T-helper 17 cell (primary cell): ENCODE measurements at regions not wholly inside any gene's neighbourhood (a gene's known extent, or its start where the extent isn't known, plus 50 kb on each side); places are given as distances from the start of the nearest gene placed in this dataset.

Experiments
- ATAC-seq: fragments of 150-1000 bp; cut with Tn5 transposase; 2 replicates; pipeline ENCODE4 v1.10.0; 2021; ENCODE audit warnings: mild to moderate bottlenecking, moderate library complexity
- DNase-seq, 3 donors: peaks; one replicate each; pipeline versions ENCODE4 v3.0.0 to v3.0.0-alpha.2; 2020 to 2021
- H3K9me3 ChIP-seq: one replicate; pipeline ENCODE4 v1.7.0; 2013; ENCODE audit warnings: low read length, mild to moderate bottlenecking; ENCODE audit not compliant: control insufficient read depth, poor library complexity, severe bottlenecking
- H3K27ac Mint-ChIP-seq: one replicate; pipeline ENCODE4 v1.8.0; 2022; ENCODE audit warnings: mild to moderate bottlenecking, moderate library complexity, mixed read lengths
- H3K27me3 Mint-ChIP-seq: one replicate; pipeline ENCODE4 v1.8.0; 2022; ENCODE audit warnings: mixed read lengths
- H3K36me3 Mint-ChIP-seq: one replicate; pipeline ENCODE4 v1.8.0; 2022; ENCODE audit warnings: low read depth, mixed read lengths
- H3K4me1 Mint-ChIP-seq: one replicate; pipeline ENCODE4 v1.8.0; 2022; ENCODE audit warnings: mild to moderate bottlenecking, mixed read lengths
- H3K4me3 Mint-ChIP-seq: one replicate; pipeline ENCODE4 v1.8.0; 2022; ENCODE audit warnings: mild to moderate bottlenecking, moderate library complexity, mixed read lengths

GRCh38 chr18:40925071-40925541 lies 1029.9 kb upstream of the PIK3C3 start:
- H3K9me3 ChIP-seq: no peaks in the 10 kb centered on the region
- H3K4me1 Mint-ChIP-seq: no peaks in the 10 kb centered on the region
- H3K36me3 Mint-ChIP-seq: no peaks in the 10 kb centered on the region
- no peak for ATAC-seq
- H3K4me3 Mint-ChIP-seq: no peak overlapping the region
- no peak overlapping the region for H3K27ac Mint-ChIP-seq
- no peaks in the 10 kb centered on the region for H3K27me3 Mint-ChIP-seq
- DNase-seq: no peak

- H3K9me3 ChIP-seq: no peaks in the 10 kb centered on the region
- H3K4me1 Mint-ChIP-seq: no peaks in the 10 kb centered on the region
- H3K27ac Mint-ChIP-seq: no peak overlapping the region
- H3K27me3 Mint-ChIP-seq: no peaks in the 10 kb centered on the region
- DNase-seq (no peak), ATAC-seq (no peak)
- no peak overlapping the region for H3K4me3 Mint-ChIP-seq
- H3K36me3 Mint-ChIP-seq: no peaks in the 10 kb centered on the region
Measured at GRCh38 chr18:40921845-40922629, 1033.0 kb upstream of the PIK3C3 start.

GRCh38 chr18:40917056-40917455 lies 1038.0 kb upstream of the PIK3C3 start:
- no peak overlapping the region for H3K4me3 Mint-ChIP-seq
- ATAC-seq (no peak), DNase-seq (no peak)
- H3K9me3 ChIP-seq: no peaks in the 10 kb centered on the region
- no peaks in the 10 kb centered on the region for H3K27me3 Mint-ChIP-seq
- no peaks in the 10 kb centered on the region for H3K4me1 Mint-ChIP-seq
- H3K36me3 Mint-ChIP-seq: no peaks in the 10 kb centered on the region
- no peak overlapping the region for H3K27ac Mint-ChIP-seq

DNA sequence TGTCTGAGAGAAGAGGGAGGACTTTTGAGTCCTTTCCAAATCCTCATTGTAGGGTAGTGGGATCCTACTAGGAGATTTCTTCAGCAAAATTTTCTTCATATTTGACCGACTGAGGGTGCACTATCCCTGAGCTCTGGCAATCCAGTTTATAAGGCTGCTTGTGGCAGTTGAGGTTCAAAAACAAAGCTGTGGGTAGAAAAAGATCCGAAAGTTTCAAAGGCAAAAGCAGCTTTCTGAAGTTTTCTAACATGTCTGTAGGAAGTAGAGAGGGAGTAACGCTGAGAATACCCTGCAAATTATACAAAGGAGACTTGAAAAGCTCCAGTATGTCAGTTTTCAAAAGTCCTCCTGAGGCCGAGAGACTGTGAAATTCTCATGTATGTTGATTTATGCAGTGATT lies 1039.3 kb upstream of the PIK3C3 start:
- Mint-ChIP-seq H3K27ac (no peak overlapping the region), H3K4me3 (no peak overlapping the region), H3K36me3 (no peaks in the 10 kb centered on the region), H3K27me3 (no peaks in the 10 kb centered on the region), H3K4me1 (no peaks in the 10 kb centered on the region)
- ATAC-seq: no peak
- DNase-seq: no peak
- no peaks in the 10 kb centered on the region for H3K9me3 ChIP-seq

- H3K27ac Mint-ChIP-seq: no peak overlapping the region
- no peak overlapping the region for H3K4me3 Mint-ChIP-seq
- H3K9me3 ChIP-seq: no peaks in the 10 kb centered on the region
- no peak for ATAC-seq
- no peak for DNase-seq
- no peaks in the 10 kb centered on the region for H3K36me3 Mint-ChIP-seq
- H3K27me3 Mint-ChIP-seq: no peaks in the 10 kb centered on the region
- H3K4me1 Mint-ChIP-seq: no peaks in the 10 kb centered on the region
Measured at GRCh38 chr18:40911582-40912254, 1043.3 kb upstream of the PIK3C3 start.

DNA sequence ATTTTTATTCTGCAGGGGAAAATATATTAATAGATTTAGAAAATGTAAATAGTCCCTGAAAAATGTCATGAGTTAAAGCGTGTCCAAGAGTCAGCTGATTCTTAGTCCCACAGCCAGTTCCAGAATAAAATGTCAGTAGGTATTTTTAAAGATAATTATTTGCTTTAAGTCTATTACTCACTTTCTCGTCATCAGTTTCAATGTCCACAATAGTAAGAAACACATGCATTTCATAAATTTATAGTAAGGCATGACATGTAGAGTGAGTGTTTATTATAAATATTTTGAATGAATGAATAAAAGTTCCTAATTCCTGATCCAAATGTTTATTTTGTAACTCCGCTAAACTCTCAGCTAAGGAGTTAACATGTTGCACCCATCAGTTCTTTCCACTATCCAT lies 1044.0 kb upstream of the PIK3C3 start:
- H3K4me3 Mint-ChIP-seq: no peak overlapping the region
- no peak for ATAC-seq
- no peaks in the 10 kb centered on the region for H3K27me3 Mint-ChIP-seq

DNA sequence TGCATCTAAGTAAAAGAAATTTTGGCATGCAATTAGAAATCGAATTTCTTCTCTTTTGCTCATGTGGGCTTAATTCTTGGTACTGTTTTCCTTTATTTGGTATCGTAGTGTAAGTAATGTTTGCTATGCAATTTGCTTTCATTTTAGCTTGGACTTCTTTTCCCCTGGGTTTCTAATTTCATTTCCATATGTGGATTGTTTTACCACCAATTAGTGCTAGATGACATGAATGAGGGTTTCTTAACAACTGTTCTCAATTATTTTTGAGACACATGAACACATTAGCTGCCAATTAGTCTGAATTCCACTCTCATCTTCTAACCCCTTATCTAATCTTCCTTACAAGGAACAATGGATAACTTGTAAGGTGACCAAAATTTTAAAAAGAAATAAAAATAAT lies 1047.2 kb upstream of the PIK3C3 start:
- no peaks in the 10 kb centered on the region for H3K9me3 ChIP-seq
- H3K36me3 Mint-ChIP-seq: no peaks in the 10 kb centered on the region
- H3K4me3 Mint-ChIP-seq: no peak overlapping the region
- no peaks in the 10 kb centered on the region for H3K4me1 Mint-ChIP-seq
- H3K27me3 Mint-ChIP-seq: no peaks in the 10 kb centered on the region
- no peak overlapping the region for H3K27ac Mint-ChIP-seq
- DNase-seq (no peak), ATAC-seq (no peak)

More for the DNA sequence above, 1044.0 kb upstream of the PIK3C3 start:
- H3K36me3 Mint-ChIP-seq: no peaks in the 10 kb centered on the region
- H3K27ac Mint-ChIP-seq: no peak overlapping the region
- H3K9me3 ChIP-seq: no peaks in the 10 kb centered on the region
- H3K4me1 Mint-ChIP-seq: no peaks in the 10 kb centered on the region
- no peak for DNase-seq

DNA sequence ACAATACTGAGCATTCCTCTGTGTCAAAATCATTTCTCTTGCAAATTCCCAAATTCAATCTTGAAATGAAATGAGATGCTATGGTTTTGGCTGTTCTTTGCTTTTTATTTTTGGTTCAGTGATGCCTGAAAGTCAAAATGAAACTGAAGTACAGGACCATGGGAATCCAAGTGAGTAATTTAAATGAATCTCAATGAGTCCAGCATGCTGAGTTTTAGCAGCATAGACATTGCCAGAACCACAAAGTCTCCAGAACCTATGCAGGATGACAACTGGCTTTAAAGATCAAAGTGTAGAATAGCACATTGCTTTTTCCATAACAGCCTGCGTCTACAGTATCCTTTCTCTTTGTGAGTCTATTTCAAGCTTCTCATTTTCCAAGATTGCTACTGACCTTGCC lies 1050.7 kb upstream of the PIK3C3 start:
- Mint-ChIP-seq H3K4me1 (no peaks in the 10 kb centered on the region), H3K27me3 (no peaks in the 10 kb centered on the region), H3K36me3 (no peaks in the 10 kb centered on the region), H3K4me3 (no peak overlapping the region), H3K27ac (no peak overlapping the region)
- no peak for DNase-seq
- ATAC-seq: no peak
- H3K9me3 ChIP-seq: no peaks in the 10 kb centered on the region

GRCh38 chr18:40902436-40902835 lies 1052.6 kb upstream of the PIK3C3 start:
- Mint-ChIP-seq H3K36me3 (no peaks in the 10 kb centered on the region), H3K27me3 (no peaks in the 10 kb centered on the region), H3K27ac (no peak overlapping the region), H3K4me3 (no peak overlapping the region), H3K4me1 (no peaks in the 10 kb centered on the region)
- DNase-seq (no peak), ATAC-seq (no peak)
- H3K9me3 ChIP-seq: no peaks in the 10 kb centered on the region

- H3K36me3 Mint-ChIP-seq: no peaks in the 10 kb centered on the region
- H3K4me3 Mint-ChIP-seq: no peak overlapping the region
Measured at GRCh38 chr18:40897884-40898283, 1057.2 kb upstream of the PIK3C3 start.

GRCh38 chr18:40883271-40883670 lies 1071.8 kb upstream of the PIK3C3 start:
- H3K27ac Mint-ChIP-seq: no peak overlapping the region
- H3K4me3 Mint-ChIP-seq: no peak overlapping the region

More at GRCh38 chr18:40897884-40898283, 1057.2 kb upstream of the PIK3C3 start:
- Mint-ChIP-seq H3K27ac (no peak overlapping the region), H3K4me1 (no peaks in the 10 kb centered on the region), H3K27me3 (no peaks in the 10 kb centered on the region)
- no peak for ATAC-seq
- no peaks in the 10 kb centered on the region for H3K9me3 ChIP-seq
- DNase-seq: no peak

DNA sequence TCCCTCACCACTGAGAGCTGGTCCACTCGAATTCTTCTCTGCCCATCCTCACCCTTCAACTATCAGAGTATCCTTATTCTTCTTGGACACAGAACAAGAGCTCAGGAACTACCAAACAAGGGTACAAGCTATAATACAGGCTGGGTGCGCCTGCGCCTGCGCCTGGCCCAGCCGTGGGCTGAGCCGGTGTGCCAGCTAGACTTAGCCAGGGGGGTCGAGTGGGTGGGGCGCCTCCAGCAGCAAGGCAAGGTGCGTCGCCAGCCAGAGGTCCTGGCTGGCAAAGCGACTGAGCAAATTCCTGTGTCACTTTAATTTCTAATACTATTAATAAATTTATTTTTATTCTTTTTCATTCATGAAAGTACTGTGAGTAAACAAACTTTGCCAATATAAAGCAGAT lies 1072.6 kb upstream of the PIK3C3 start:
- H3K9me3 ChIP-seq: no peaks in the 10 kb centered on the region
- no peak overlapping the region for H3K4me3 Mint-ChIP-seq
- ATAC-seq: no peak
- H3K27me3 Mint-ChIP-seq: no peaks in the 10 kb centered on the region
- no peaks in the 10 kb centered on the region for H3K4me1 Mint-ChIP-seq
- no peaks in the 10 kb centered on the region for H3K36me3 Mint-ChIP-seq
- H3K27ac Mint-ChIP-seq: no peak overlapping the region
- DNase-seq: no peak

More at GRCh38 chr18:40883271-40883670, 1071.8 kb upstream of the PIK3C3 start:
- DNase-seq: no peak
- Mint-ChIP-seq H3K4me1 (no peaks in the 10 kb centered on the region), H3K36me3 (no peaks in the 10 kb centered on the region), H3K27me3 (no peaks in the 10 kb centered on the region)
- ATAC-seq: no peak
- no peaks in the 10 kb centered on the region for H3K9me3 ChIP-seq

DNA sequence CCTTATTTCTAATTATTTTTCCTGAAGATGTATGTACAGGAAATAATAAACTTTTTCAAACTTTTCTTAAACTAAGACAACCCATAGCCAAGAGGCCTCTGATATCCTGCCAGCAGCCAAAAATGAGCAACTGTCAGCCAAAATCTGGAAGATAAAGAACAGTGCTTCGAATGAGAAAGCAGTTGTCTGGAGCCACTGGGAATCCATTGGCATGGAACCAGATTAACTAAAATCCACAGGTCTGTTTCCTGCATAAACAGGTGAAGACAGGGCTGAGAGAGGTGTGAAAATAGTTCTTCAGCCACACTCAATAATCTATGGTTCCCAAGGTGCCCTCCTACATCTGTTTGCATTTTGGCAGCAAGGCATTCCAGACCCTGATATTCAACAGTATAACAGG lies 1076.7 kb upstream of the PIK3C3 start:
- H3K36me3 Mint-ChIP-seq: no peaks in the 10 kb centered on the region
- no peaks in the 10 kb centered on the region for H3K9me3 ChIP-seq
- no peak for ATAC-seq
- DNase-seq: no peak
- H3K27me3 Mint-ChIP-seq: no peaks in the 10 kb centered on the region
- H3K4me1 Mint-ChIP-seq: no peaks in the 10 kb centered on the region
- no peak overlapping the region for H3K27ac Mint-ChIP-seq
- no peak overlapping the region for H3K4me3 Mint-ChIP-seq

DNA sequence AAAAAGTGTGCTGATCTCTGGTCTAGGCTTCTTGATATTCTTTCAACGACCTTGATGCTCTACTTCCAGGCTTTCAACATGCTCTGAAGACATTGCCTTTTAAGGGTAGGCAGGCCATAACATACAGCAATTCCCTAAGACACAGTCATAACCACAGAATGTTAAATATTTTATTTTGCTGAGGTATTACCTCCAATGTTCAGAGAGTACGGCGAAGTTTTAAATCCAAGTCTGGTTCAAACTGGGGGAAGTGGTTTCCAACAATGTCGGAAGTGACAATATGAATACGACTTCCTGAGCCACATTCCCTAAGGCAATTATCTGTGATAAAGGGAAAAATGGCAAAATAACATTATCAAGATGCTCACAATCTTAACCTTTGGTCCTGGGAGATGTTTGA lies 1077.9 kb upstream of the PIK3C3 start:
- Mint-ChIP-seq H3K27me3 (no peaks in the 10 kb centered on the region), H3K4me3 (no peak overlapping the region)

More for the DNA sequence above, 1077.9 kb upstream of the PIK3C3 start:
- no peaks in the 10 kb centered on the region for H3K36me3 Mint-ChIP-seq
- no peak overlapping the region for H3K27ac Mint-ChIP-seq
- H3K4me1 Mint-ChIP-seq: no peaks in the 10 kb centered on the region
- ATAC-seq: no peak
- no peak for DNase-seq
- H3K9me3 ChIP-seq: no peaks in the 10 kb centered on the region
